ENCODE measurements at regions not wholly inside any gene's neighbourhood (a gene's known extent, or its start where the extent isn't known, plus 50 kb on each side); places are given as distances from the start of the nearest gene placed in this dataset.
"Not testable (repeated sequence)": the region's sequence is repeated elsewhere in the genome, so short reads cannot be mapped to it uniquely, and the experiment has no call there.

- DNase-seq (ENCODE audit: low spot score), result not testable (repeated sequence)
These were observed 183.1 kb upstream of the NOTCH2NLA start for GRCh38 chr1:146411923-146412322.

GRCh38 chr1:146409817-146410441 lies 181.1 kb upstream of the NOTCH2NLA start:
- DNase-seq (ENCODE audit: low spot score), result peak; percentile 5

- DNase-seq (ENCODE audit: low spot score), result not testable (repeated sequence)
These were observed 180.4 kb upstream of the NOTCH2NLA start for GRCh38 chr1:146409116-146409801.

GRCh38 chr1:146401281-146401825 lies 172.5 kb upstream of the NOTCH2NLA start:
- DNase-seq (ENCODE audit: low spot score), result not testable (repeated sequence)

GRCh38 chr1:146400173-146401121 lies 171.6 kb upstream of the NOTCH2NLA start:
- DNase-seq (ENCODE audit: low spot score), result not testable (repeated sequence)

GRCh38 chr1:146399225-146399624 lies 170.4 kb upstream of the NOTCH2NLA start:
- not testable (repeated sequence) for DNase-seq (ENCODE audit: low spot score)

- DNase-seq (ENCODE audit: low spot score), result not testable (repeated sequence)
These were observed 168.0 kb upstream of the NOTCH2NLA start for GRCh38 chr1:146396801-146397200.

GRCh38 chr1:146396242-146396641 lies 167.4 kb upstream of the NOTCH2NLA start:
- not testable (repeated sequence) for DNase-seq (ENCODE audit: low spot score)

GRCh38 chr1:146393796-146394195 lies 165.0 kb upstream of the NOTCH2NLA start:
- not testable (repeated sequence) for DNase-seq (ENCODE audit: low spot score)

- not testable (repeated sequence) for DNase-seq (ENCODE audit: low spot score)
These were observed 164.3 kb upstream of the NOTCH2NLA start for GRCh38 chr1:146393154-146393553.

- not testable (repeated sequence) for DNase-seq (ENCODE audit: low spot score)
These were observed 160.4 kb upstream of the NOTCH2NLA start for GRCh38 chr1:146389178-146389577.

GRCh38 chr1:146387750-146388469 lies 159.1 kb upstream of the NOTCH2NLA start:
- not testable (repeated sequence) for DNase-seq (ENCODE audit: low spot score)

- peak; percentile 59 for DNase-seq (ENCODE audit: low spot score)
These were observed 158.3 kb upstream of the NOTCH2NLA start for GRCh38 chr1:146386851-146387749.

GRCh38 chr1:146381196-146381595 lies 152.4 kb upstream of the NOTCH2NLA start:
- not testable (repeated sequence) for DNase-seq (ENCODE audit: low spot score)

- peak; percentile 60 for DNase-seq (ENCODE audit: low spot score)
These were observed 148.1 kb upstream of the NOTCH2NLA start for GRCh38 chr1:146376708-146377496.

GRCh38 chr1:146376309-146376707 lies 147.5 kb upstream of the NOTCH2NLA start:
- DNase-seq (ENCODE audit: low spot score), result not testable (repeated sequence)

GRCh38 chr1:146375108-146375507 lies 146.3 kb upstream of the NOTCH2NLA start:
- DNase-seq (ENCODE audit: low spot score), result not testable (repeated sequence)

GRCh38 chr1:146369940-146370339 lies 141.1 kb upstream of the NOTCH2NLA start:
- DNase-seq (ENCODE audit: low spot score), result not testable (repeated sequence)

- DNase-seq (ENCODE audit: low spot score), result not testable (repeated sequence)
These were observed 126.6 kb upstream of the NOTCH2NLA start for GRCh38 chr1:146355373-146355772.
